SU-DHL-6 (cell line): ENCODE measurements at regions not wholly inside any gene's neighbourhood (a gene's known extent, or its start where the extent isn't known, plus 50 kb on each side); places are given as distances from the start of the nearest gene placed in this dataset.

Experiments
- H2AFZ ChIP-seq: fragments of 200-600 bp; sonication (generic); 2 replicates; pipeline ENCODE4 v1.6.1; 2014; ENCODE audit warnings: low read depth, mild to moderate bottlenecking, moderate library complexity, mixed read lengths, antibody characterized with exemption, low read length; ENCODE audit not compliant: severe bottlenecking
- H3F3A ChIP-seq: fragments of 200-600 bp; shearing (Covaris generic); 2 replicates; pipeline ENCODE4 v1.6.0; 2016; ENCODE audit warnings: antibody characterized with exemption, mild to moderate bottlenecking; ENCODE audit not compliant: insufficient read depth
- H3K27ac ChIP-seq: fragments of 200-600 bp; sonication (generic); 2 replicates; pipeline ENCODE4 v1.5.1; 2016; ENCODE audit warnings: low read depth, mild to moderate bottlenecking, low read length, moderate library complexity, mixed read lengths
- H3K27me3 ChIP-seq: fragments of 200-600 bp; sonication (generic), shearing (Covaris generic); 2 replicates; pipeline ENCODE4 v1.6.0; 2014; ENCODE audit warnings: mild to moderate bottlenecking, low read length
- H3K36me3 ChIP-seq: fragments of 200-600 bp; sonication (generic); 2 replicates; pipeline ENCODE4 v1.6.1; 2014; ENCODE audit warnings: mild to moderate bottlenecking, low read length, mixed read lengths
- H3K4me2 ChIP-seq: fragments of 300-600, 200-600 bp; shearing (Covaris generic), sonication (generic); 2 replicates; pipeline ENCODE4 v1.6.0; 2014; ENCODE audit warnings: low read length, low read depth, mild to moderate bottlenecking; ENCODE audit not compliant: poor library complexity, severe bottlenecking
- H3K4me3 ChIP-seq: fragments of 200-600 bp; sonication (generic); 2 replicates; pipeline ENCODE4 v1.5.1; 2014; ENCODE audit warnings: antibody characterized with exemption, low read length, mild to moderate bottlenecking, mixed read lengths; ENCODE audit not compliant: insufficient read depth, poor library complexity, severe bottlenecking
- H3K79me2 ChIP-seq: fragments of 200-600 bp; sonication (generic); 2 replicates; pipeline ENCODE4 v1.6.1; 2014; ENCODE audit warnings: mild to moderate bottlenecking, low read length, moderate library complexity; ENCODE audit not compliant: insufficient read depth
- H3K9ac ChIP-seq: fragments of 200-600 bp; sonication (generic); 2 replicates; pipeline ENCODE4 v1.7.0; 2014; ENCODE audit warnings: mild to moderate bottlenecking, low read length
- H3K9me2 ChIP-seq: fragments of 200-600 bp; sonication (generic); replicated peaks from 2 replicates; pipeline ENCODE4 v1.6.1; 2014; ENCODE audit warnings: low read length; ENCODE audit not compliant: insufficient read depth
- H3K9me3 ChIP-seq: fragments of 200-600 bp; sonication (generic); 2 replicates; pipeline ENCODE4 v1.6.1; 2014; ENCODE audit warnings: low read length, mixed read lengths; ENCODE audit not compliant: insufficient read depth
- H4K20me1 ChIP-seq: fragments of 200-600 bp; sonication (generic); 2 replicates; pipeline ENCODE4 v1.6.1; 2014; ENCODE audit warnings: low read depth, mild to moderate bottlenecking, antibody characterized with exemption, low read length, moderate library complexity, mixed read lengths
- EZH2phosphoT487 ChIP-seq: fragments of 200-600 bp; sonication (generic), shearing (Covaris generic); conservative IDR thresholded peaks from 2 replicates; pipeline ENCODE4 v1.6.1; 2018; ENCODE audit warnings: mild to moderate bottlenecking, antibody characterized with exemption, low read length, moderate library complexity, mixed read lengths
- TF ChIP-seq, protein P1 (sequence below): fragments of 200-600 bp; sonication (generic); IDR thresholded peaks from one replicate; pipeline ENCODE4 v1.5.1; 2017; ENCODE audit warnings: antibody characterized with exemption, mild to moderate bottlenecking, low read length, moderate library complexity; ENCODE audit not compliant: insufficient read depth, poor library complexity, severe bottlenecking

DNA sequence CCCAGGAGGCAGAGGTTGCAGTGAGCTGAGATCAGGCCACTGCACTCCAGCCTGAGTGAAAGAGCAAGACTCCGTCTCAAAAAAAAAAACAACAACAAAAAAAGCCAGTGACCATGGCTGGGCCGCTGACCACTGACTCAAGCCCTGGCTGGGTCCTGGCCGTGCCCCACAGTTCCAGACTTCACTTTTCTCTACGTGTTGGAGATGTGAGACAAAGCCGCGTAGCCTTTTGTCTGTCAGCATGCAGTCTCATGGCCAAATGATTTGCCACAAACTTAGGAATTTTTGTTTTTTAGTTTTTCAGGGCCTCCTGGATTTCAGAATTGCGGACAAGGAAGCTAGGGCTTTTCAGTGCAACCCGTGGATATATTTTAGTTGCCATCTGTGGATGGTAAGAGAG is 89.3 kb upstream of the CIBAR2 start:
- H3K4me2 ChIP-seq = no peak overlapping the region
- no peaks in the 10 kb centered on the region for H3K79me2 ChIP-seq
- TF ChIP-seq, protein P1, sequence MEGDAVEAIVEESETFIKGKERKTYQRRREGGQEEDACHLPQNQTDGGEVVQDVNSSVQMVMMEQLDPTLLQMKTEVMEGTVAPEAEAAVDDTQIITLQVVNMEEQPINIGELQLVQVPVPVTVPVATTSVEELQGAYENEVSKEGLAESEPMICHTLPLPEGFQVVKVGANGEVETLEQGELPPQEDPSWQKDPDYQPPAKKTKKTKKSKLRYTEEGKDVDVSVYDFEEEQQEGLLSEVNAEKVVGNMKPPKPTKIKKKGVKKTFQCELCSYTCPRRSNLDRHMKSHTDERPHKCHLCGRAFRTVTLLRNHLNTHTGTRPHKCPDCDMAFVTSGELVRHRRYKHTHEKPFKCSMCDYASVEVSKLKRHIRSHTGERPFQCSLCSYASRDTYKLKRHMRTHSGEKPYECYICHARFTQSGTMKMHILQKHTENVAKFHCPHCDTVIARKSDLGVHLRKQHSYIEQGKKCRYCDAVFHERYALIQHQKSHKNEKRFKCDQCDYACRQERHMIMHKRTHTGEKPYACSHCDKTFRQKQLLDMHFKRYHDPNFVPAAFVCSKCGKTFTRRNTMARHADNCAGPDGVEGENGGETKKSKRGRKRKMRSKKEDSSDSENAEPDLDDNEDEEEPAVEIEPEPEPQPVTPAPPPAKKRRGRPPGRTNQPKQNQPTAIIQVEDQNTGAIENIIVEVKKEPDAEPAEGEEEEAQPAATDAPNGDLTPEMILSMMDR = no peak
- no peak for TF ChIP-seq EZH2phosphoT487
- H3K27me3 ChIP-seq = no peaks in the 10 kb centered on the region
- H3F3A ChIP-seq = no peaks in the 10 kb centered on the region
- H3K36me3 ChIP-seq = no peaks in the 10 kb centered on the region
- H2AFZ ChIP-seq = no peak overlapping the region
- H3K9me3 ChIP-seq = no peaks in the 10 kb centered on the region
- H3K9me2 ChIP-seq = no peaks in the 10 kb centered on the region
- no peak overlapping the region for H3K4me3 ChIP-seq
- no peak overlapping the region for H3K27ac ChIP-seq
- no peaks in the 10 kb centered on the region for H4K20me1 ChIP-seq
- H3K9ac ChIP-seq = no peak overlapping the region

DNA sequence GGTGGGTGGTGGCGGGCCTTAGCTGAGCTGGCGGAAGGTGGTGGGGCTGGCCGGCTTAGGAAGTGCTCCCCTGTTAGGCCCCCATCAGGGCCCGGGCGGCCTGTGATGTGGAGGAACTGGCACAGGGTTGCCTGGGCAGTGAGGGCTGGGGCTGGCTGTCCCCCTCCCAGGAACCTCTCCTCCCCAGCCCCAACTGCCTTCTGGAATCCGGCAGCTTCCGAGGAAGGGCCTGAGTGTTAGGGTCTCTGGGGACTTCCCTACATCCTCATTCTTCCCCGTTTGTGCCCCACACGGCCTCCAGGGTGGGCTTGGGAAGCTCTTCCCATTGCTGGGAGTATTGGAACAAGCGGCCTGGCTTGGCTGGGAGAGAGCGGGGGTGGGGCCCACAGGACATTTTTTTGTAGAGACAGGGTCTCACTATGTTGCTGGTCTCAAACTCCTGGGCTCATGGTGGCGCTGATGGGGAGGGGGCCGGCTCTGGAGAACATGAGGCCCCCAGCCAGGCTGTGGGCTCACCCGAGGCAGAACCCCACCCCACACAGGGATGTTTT is 89.9 kb upstream of the CIBAR2 start:
- H3K27ac ChIP-seq = no peak overlapping the region
- no peak overlapping the region for H3K9ac ChIP-seq
- H3K27me3 ChIP-seq = no peaks in the 10 kb centered on the region
- TF ChIP-seq, protein P1 = no peak
- no peak for TF ChIP-seq EZH2phosphoT487
- no peaks in the 10 kb centered on the region for H3K9me3 ChIP-seq
- H3K4me2 ChIP-seq = no peak overlapping the region
- no peak overlapping the region for H2AFZ ChIP-seq
- H4K20me1 ChIP-seq = no peaks in the 10 kb centered on the region
- H3K9me2 ChIP-seq = no peaks in the 10 kb centered on the region
- H3F3A ChIP-seq = no peaks in the 10 kb centered on the region
- no peaks in the 10 kb centered on the region for H3K79me2 ChIP-seq
- H3K36me3 ChIP-seq = no peaks in the 10 kb centered on the region
- H3K4me3 ChIP-seq = no peak overlapping the region

DNA sequence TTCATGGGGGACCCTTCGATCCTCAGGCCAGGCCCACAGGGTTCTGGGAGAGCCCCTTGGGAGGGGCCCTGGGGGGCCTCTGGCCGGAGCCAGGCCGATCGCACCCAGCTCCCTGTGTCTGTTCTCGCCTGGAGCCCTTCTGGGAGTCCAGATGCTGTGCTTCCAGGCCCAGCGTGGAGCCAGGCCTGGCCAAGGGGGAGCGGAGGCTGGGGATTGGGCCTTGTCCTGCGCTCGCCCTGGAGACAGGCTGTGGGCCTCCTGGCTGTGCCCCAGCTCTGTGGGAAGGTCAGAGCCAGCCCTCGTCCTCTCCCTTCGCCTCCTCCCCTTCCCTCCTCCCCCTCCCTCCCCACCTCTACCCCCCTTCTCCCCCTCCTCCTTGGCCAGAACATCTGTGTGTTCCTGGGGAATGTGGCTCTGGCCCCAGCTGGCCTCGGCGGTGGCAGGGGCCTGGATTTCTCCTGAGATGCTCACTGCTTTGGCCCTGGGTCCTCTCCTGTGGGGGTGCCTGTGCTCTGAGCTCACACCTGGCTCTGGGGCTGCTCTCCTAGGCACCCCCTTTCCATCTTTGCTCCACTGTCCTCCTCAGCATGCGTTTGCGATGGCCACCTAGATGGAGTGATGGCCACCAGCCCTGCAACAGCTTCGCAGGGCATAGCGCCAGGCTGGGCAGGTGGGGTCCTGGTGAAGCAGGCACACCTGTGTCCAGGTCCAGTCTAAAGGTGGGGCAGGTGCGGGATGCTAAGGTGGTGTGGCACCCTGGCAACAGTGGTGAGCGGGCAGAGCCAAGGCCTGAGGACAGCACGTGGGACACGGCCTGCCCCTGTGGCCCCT is 90.6 kb upstream of the CIBAR2 start:
- Histone ChIP-seq H3K79me2 (no peaks in the 10 kb centered on the region), H3K9me3 (no peaks in the 10 kb centered on the region), H3K9me2 (no peaks in the 10 kb centered on the region), H3K9ac (no peak overlapping the region), H3F3A (no peaks in the 10 kb centered on the region), H3K27ac (no peak overlapping the region), H3K4me3 (no peak overlapping the region), H3K27me3 (no peaks in the 10 kb centered on the region), H2AFZ (no peak overlapping the region), H3K4me2 (no peak overlapping the region), H3K36me3 (no peaks in the 10 kb centered on the region), H4K20me1 (no peaks in the 10 kb centered on the region)
- no peak for TF ChIP-seq EZH2phosphoT487
- TF ChIP-seq, protein P1 = no peak
